NT2/D1 (cell line): ENCODE measurements at regions not wholly inside any gene's neighbourhood (a gene's known extent, or its start where the extent isn't known, plus 50 kb on each side); places are given as distances from the start of the nearest gene placed in this dataset.

Source experiments
- SUZ12 ChIP-seq: IDR thresholded peaks from 2 replicates; pipeline ENCODE4 v1.6.1; 2011; ENCODE audit not compliant: insufficient read length, insufficient read depth; ENCODE audit errors: extremely low read depth
- YY1 ChIP-seq: IDR thresholded peaks from 2 replicates; pipeline ENCODE4 v1.6.1; 2011; ENCODE audit not compliant: insufficient read length, insufficient read depth
- ZNF274 ChIP-seq: IDR thresholded peaks from 2 replicates; pipeline ENCODE4 v1.6.1; 2011; ENCODE audit warnings: mild to moderate bottlenecking, low read depth, low read length

GRCh38 chr2:71833272-71833671, 314.4 kb downstream of the CYP26B1 start:
- TF ChIP-seq SUZ12 (no peak), ZNF274 (no peak), YY1 (no peak)
